H4 (cell line): ENCODE measurements at regions not wholly inside any gene's neighbourhood (a gene's known extent, or its start where the extent isn't known, plus 50 kb on each side); places are given as distances from the start of the nearest gene placed in this dataset.

Experiments used
- DNase-seq: peaks from one replicate; pipeline ENCODE4 v3.0.0-alpha.2; 2015; ENCODE audit warnings: low spot score

GRCh38 chr5:74426506-74426905 lies 214.0 kb downstream of the ENC1 start:
- no peak for DNase-seq

GRCh38 chr5:74424162-74424868 lies 216.2 kb downstream of the ENC1 start:
- no peak for DNase-seq

GRCh38 chr5:74423383-74423782 lies 217.1 kb downstream of the ENC1 start:
- no peak for DNase-seq

GRCh38 chr5:74422671-74423070 lies 217.9 kb downstream of the ENC1 start:
- DNase-seq, result no peak

- DNase-seq, result no peak
Measured at GRCh38 chr5:74422030-74422429, 218.5 kb downstream of the ENC1 start.

GRCh38 chr5:74421377-74421776 lies 219.2 kb downstream of the ENC1 start:
- no peak for DNase-seq

- DNase-seq, result no peak
Measured at GRCh38 chr5:74420947-74421346, 219.6 kb downstream of the ENC1 start.

GRCh38 chr5:74420220-74420619 lies 220.3 kb downstream of the ENC1 start:
- no peak for DNase-seq

GRCh38 chr5:74419468-74419867 lies 221.1 kb downstream of the ENC1 start:
- no peak for DNase-seq

- DNase-seq, result no peak
Measured at GRCh38 chr5:74418709-74419108, 221.8 kb downstream of the ENC1 start.

GRCh38 chr5:74418261-74418660 lies 222.3 kb downstream of the ENC1 start:
- no peak for DNase-seq

- DNase-seq, result no peak
Measured at GRCh38 chr5:74415695-74416102, 224.8 kb downstream of the ENC1 start.

- DNase-seq, result no peak
Measured at GRCh38 chr5:74414228-74414627, 226.3 kb downstream of the ENC1 start.

- DNase-seq, result no peak
Measured at GRCh38 chr5:74413403-74414048, 227.0 kb downstream of the ENC1 start.

GRCh38 chr5:74412066-74412465 lies 228.5 kb downstream of the ENC1 start:
- DNase-seq, result no peak

- DNase-seq, result no peak
Measured at GRCh38 chr5:74409712-74410111, 230.8 kb downstream of the ENC1 start.

- DNase-seq, result no peak
Measured at GRCh38 chr5:74409166-74409706, 231.3 kb downstream of the ENC1 start.

GRCh38 chr5:74408150-74409043 lies 232.1 kb downstream of the ENC1 start:
- no peak for DNase-seq

- DNase-seq, result no peak
Measured at GRCh38 chr5:74407701-74408100, 232.8 kb downstream of the ENC1 start.

GRCh38 chr5:74406844-74407243 lies 233.7 kb downstream of the ENC1 start:
- no peak for DNase-seq

GRCh38 chr5:74405593-74405992 lies 234.9 kb downstream of the ENC1 start:
- DNase-seq, result no peak
